ENCODE measurements at regions not wholly inside any gene's neighbourhood (a gene's known extent, or its start where the extent isn't known, plus 50 kb on each side); places are given as distances from the start of the nearest gene placed in this dataset.
A peak's percentile ranks its signal among the peaks of the same experiment; 100 is the strongest.

DNA sequence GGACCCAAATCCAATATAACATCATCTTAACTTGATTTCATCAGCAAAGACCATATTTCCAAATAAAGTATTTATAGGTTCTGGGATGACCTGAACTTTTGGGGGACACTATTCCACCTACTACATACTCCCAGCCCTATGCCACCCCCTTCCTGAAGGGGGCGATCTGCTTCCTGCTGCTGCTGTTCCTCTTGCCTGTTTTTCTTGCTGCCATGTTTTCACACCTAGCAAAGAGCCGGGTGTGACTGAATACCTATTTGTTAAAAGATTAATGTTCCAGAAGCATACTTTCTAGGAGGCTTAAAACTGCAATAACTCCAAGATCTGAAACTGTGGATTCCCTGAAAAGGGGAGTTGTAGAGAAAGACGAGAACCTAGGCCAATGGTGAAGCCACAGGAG is 89.7 kb downstream of the ICOS start:
- ChIA-PET POLR2A (no interaction called here), CTCF (no interaction called here)
- Mint-ChIP-seq H3K4me1 (peaks cover 14% of the 10 kb centered on the region), H3K27ac (no peak overlapping the region), H3K36me3 (ENCODE audit: low read depth) (no peaks in the 10 kb centered on the region), H3K4me3 (no peak overlapping the region), H3K9me3 (no peaks in the 10 kb centered on the region), H3K27me3 (no peaks in the 10 kb centered on the region)
- intact Hi-C loops (cut with micrococcal nuclease): loop anchor here (10.0 kb wide), 2 partner anchors 1649 to 1919 kb away; no protein-coding TSS in a partner anchor
- no peak for ATAC-seq (ENCODE audit: low read depth)
- no peak for DNase-seq
- TF ChIP-seq, protein P1, sequence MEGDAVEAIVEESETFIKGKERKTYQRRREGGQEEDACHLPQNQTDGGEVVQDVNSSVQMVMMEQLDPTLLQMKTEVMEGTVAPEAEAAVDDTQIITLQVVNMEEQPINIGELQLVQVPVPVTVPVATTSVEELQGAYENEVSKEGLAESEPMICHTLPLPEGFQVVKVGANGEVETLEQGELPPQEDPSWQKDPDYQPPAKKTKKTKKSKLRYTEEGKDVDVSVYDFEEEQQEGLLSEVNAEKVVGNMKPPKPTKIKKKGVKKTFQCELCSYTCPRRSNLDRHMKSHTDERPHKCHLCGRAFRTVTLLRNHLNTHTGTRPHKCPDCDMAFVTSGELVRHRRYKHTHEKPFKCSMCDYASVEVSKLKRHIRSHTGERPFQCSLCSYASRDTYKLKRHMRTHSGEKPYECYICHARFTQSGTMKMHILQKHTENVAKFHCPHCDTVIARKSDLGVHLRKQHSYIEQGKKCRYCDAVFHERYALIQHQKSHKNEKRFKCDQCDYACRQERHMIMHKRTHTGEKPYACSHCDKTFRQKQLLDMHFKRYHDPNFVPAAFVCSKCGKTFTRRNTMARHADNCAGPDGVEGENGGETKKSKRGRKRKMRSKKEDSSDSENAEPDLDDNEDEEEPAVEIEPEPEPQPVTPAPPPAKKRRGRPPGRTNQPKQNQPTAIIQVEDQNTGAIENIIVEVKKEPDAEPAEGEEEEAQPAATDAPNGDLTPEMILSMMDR (IDR thresholded peaks at IDR 0.05): no peak

DNA sequence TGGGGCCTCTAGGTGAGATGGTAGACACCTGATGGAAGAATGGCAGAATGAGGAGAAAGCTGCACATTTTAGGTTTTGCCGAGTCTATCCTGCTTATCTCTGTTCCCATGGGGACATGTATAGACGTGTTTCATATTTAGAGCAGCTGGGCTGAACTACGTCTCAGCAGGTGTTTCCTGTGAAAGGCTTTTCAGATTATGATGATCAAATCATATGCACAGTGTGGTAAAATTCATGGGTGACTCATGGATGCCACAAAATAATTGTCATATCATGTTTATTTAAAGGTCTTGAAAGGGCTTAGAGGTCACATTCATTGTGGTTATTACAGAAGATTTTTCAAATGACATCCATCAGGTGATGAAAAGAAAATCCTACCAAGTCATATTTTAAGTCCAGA is 90.5 kb downstream of the ICOS start:
- Mint-ChIP-seq H3K27ac (no peak overlapping the region), H3K4me1 (peaks cover 14% of the 10 kb centered on the region), H3K27me3 (no peaks in the 10 kb centered on the region), H3K4me3 (peak overlapping the region; percentile 21), H3K36me3 (ENCODE audit: low read depth) (no peaks in the 10 kb centered on the region), H3K9me3 (no peaks in the 10 kb centered on the region)
- intact Hi-C loops (cut with micrococcal nuclease): loop anchor here (1.0 to 10.0 kb wide), 3 partner anchors 156 to 1918 kb away; no protein-coding TSS in a partner anchor
- ATAC-seq (ENCODE audit: low read depth): peak; percentile 85
- ChIA-PET CTCF (no interaction called here), POLR2A (no interaction called here)
- TF ChIP-seq, protein P1 (IDR thresholded peaks at IDR 0.05): no peak
- DNase-seq: no peak

DNA sequence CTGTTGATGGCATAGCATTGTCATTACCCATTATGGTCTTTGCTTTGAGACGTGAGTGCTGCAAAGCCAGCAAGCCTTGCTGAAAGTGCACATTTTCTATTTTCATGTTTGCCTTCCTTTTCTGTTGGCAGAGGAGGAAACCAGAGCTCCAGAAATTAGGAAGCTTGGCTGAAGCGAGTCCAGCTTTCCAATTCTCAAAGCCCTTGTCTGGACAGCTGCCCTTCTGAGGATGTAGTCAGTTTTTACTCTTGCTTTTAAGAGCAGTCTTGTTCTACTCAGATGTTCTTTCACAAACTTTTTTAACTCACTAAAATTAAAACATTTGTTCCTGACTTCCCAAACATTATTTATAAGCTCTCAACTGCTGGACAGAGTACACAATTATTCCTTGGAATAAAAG is 93.8 kb downstream of the ICOS start:
- Mint-ChIP-seq H3K27me3 (no peaks in the 10 kb centered on the region), H3K36me3 (ENCODE audit: low read depth) (no peaks in the 10 kb centered on the region), H3K9me3 (no peaks in the 10 kb centered on the region), H3K4me1 (peaks cover 14% of the 10 kb centered on the region), H3K27ac (no peak overlapping the region), H3K4me3 (no peak overlapping the region)
- intact Hi-C loops (cut with micrococcal nuclease): no loop called here
- TF ChIP-seq, protein P1 (IDR thresholded peaks at IDR 0.05): no peak
- ATAC-seq (ENCODE audit: low read depth) (no peak), DNase-seq (no peak)
- ChIA-PET POLR2A (no interaction called here), CTCF (no interaction called here)

DNA sequence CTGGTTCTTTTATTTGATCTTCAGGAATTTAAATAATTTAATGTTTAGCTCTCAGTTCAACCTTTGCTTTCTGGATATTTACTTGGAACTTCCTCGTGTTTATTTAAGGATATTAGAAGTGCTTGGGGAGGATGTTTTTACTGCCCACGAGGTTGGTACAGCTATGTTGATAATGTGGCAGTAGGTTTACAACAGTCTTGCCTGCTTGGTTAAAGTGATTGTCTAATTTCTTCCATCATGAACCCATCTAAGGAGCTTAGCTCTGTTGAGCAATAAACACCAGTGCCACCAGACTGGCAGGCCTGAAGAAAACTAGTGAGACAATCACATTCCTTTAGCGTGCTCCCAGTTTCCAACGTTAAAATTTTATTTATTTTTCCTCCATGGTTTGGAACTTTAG is 94.5 kb downstream of the ICOS start:
- Mint-ChIP-seq H3K27me3 (no peaks in the 10 kb centered on the region), H3K4me3 (no peak overlapping the region), H3K4me1 (peaks cover 14% of the 10 kb centered on the region), H3K36me3 (ENCODE audit: low read depth) (no peaks in the 10 kb centered on the region), H3K9me3 (peaks cover under 1% of the 10 kb centered on the region), H3K27ac (no peak overlapping the region)
- CTCF ChIA-PET: no interaction called here
- DNase-seq (no peak), ATAC-seq (ENCODE audit: low read depth) (no peak)
- POLR2A ChIA-PET: no interaction called here
- TF ChIP-seq, protein P1 (IDR thresholded peaks at IDR 0.05): no peak
- intact Hi-C loops (cut with micrococcal nuclease): no loop called here

DNA sequence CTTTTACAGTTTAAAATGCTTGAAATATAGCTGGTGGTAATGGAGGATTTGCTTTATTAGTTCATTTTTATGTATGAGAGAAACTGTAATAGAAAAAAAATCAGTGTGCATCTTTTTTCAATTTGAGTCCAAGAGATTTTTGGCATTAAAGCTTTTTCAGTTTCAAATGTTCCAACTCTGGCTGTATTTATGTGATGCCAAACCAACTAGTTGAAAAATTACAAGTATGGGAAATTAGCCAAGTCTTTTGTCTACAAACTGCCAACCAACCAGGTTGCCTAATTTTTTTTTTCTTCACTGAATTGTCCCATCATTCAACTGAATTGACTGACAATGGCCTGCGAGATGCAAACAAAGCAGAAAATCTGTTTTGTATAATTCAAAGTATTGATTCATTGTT is 95.7 kb downstream of the ICOS start:
- TF ChIP-seq, protein P1 (IDR thresholded peaks at IDR 0.05): no peak
- no peaks in the 10 kb centered on the region for H3K36me3 Mint-ChIP-seq (ENCODE audit: low read depth)
- intact Hi-C loops (cut with micrococcal nuclease): no loop called here
- ChIA-PET CTCF (no interaction called here), POLR2A (no interaction called here)
- DNase-seq (no peak), ATAC-seq (ENCODE audit: low read depth) (no peak)
- no peaks in the 10 kb centered on the region for H3K27me3 Mint-ChIP-seq
- peaks cover 3% of the 10 kb centered on the region for H3K9me3 Mint-ChIP-seq
- no peak overlapping the region for H3K4me3 Mint-ChIP-seq
- H3K27ac Mint-ChIP-seq: no peak overlapping the region
- H3K4me1 Mint-ChIP-seq: peaks cover 5% of the 10 kb centered on the region
